NAMALWA (cell line): ENCODE measurements at regions not wholly inside any gene's neighbourhood (a gene's known extent, or its start where the extent isn't known, plus 50 kb on each side); places are given as distances from the start of the nearest gene placed in this dataset.
A peak's percentile ranks its signal among the peaks of the same experiment; 100 is the strongest.

Source experiments
- DNase-seq: peaks from one replicate; pipeline ENCODE4 v3.0.0-alpha.2; 2015; ENCODE audit warnings: low spot score

- no peak for DNase-seq
Measured at GRCh38 chr2:217623281-217623912, 379.4 kb downstream of the TNS1 start.

- DNase-seq = no peak
Measured at GRCh38 chr2:217622205-217623060, 380.4 kb downstream of the TNS1 start.

- DNase-seq = no peak
Measured at GRCh38 chr2:217621391-217621801, 381.4 kb downstream of the TNS1 start.

- DNase-seq = no peak
Measured at GRCh38 chr2:217618744-217619143, 384.1 kb downstream of the TNS1 start.

GRCh38 chr2:217617616-217618022, 385.2 kb downstream of the TNS1 start:
- DNase-seq = no peak

- no peak for DNase-seq
Measured at GRCh38 chr2:217616936-217617335, 385.9 kb downstream of the TNS1 start.

- no peak for DNase-seq
Measured at GRCh38 chr2:217615171-217615570, 387.6 kb downstream of the TNS1 start.

GRCh38 chr2:217614498-217614897, 388.3 kb downstream of the TNS1 start:
- DNase-seq = no peak

- DNase-seq = no peak
Measured at GRCh38 chr2:217614096-217614495, 388.7 kb downstream of the TNS1 start.

GRCh38 chr2:217612920-217613319, 389.9 kb downstream of the TNS1 start:
- no peak for DNase-seq

GRCh38 chr2:217612211-217612610, 390.6 kb downstream of the TNS1 start:
- DNase-seq = no peak

- DNase-seq = no peak
Measured at GRCh38 chr2:217611626-217612127, 391.1 kb downstream of the TNS1 start.

GRCh38 chr2:217611056-217611455, 391.7 kb downstream of the TNS1 start:
- DNase-seq = no peak

GRCh38 chr2:217610401-217610814, 392.4 kb downstream of the TNS1 start:
- DNase-seq = no peak

- no peak for DNase-seq
Measured at GRCh38 chr2:217609952-217610351, 392.8 kb downstream of the TNS1 start.

GRCh38 chr2:217606296-217606695, 396.5 kb downstream of the TNS1 start:
- DNase-seq = no peak

GRCh38 chr2:217604527-217605194, 398.1 kb downstream of the TNS1 start:
- DNase-seq = no peak

GRCh38 chr2:217601601-217602000, 401.2 kb downstream of the TNS1 start:
- no peak for DNase-seq

GRCh38 chr2:217599906-217600305, 402.9 kb downstream of the TNS1 start:
- no peak for DNase-seq

- no peak for DNase-seq
Measured at GRCh38 chr2:217597681-217598080, 405.1 kb downstream of the TNS1 start.

GRCh38 chr2:217597145-217597544, 405.6 kb downstream of the TNS1 start:
- no peak for DNase-seq

GRCh38 chr2:217593732-217594131, 409.1 kb downstream of the TNS1 start:
- peak; percentile 33 for DNase-seq

GRCh38 chr2:217588266-217588665, 414.5 kb downstream of the TNS1 start:
- DNase-seq = no peak
